Endothelial cell of umbilical vein (primary cell): ENCODE measurements at regions not wholly inside any gene's neighbourhood (a gene's known extent, or its start where the extent isn't known, plus 50 kb on each side); places are given as distances from the start of the nearest gene placed in this dataset.

Source experiments
- BruUV-seq: library from RNA; stranded (reverse); fragments of 400-500 nt; replicated peaks from 2 replicates; lab custom pipeline; 2021; lab: Mats Ljungman, UMichigan
- CTCF ChIA-PET: fragments of 300-600, 350-600 bp; sonication (Branson Sonifier 250); formaldehyde crosslinking; loops from one replicate; lab custom pipeline; 2021; ENCODE audit warnings: antibody characterized with exemption, inconsistent platforms; lab: Charles Lee
- POLR2A ChIA-PET: fragments of 300-600, 350-600 bp; sonication (Branson Sonifier 250); formaldehyde crosslinking; loops from one replicate; lab custom pipeline; 2021; ENCODE audit warnings: antibody characterized with exemption, inconsistent platforms; lab: Charles Lee
- DNase-seq: peaks from one replicate; pipeline ENCODE4 v3.0.0-alpha.2; 2011; ENCODE audit warnings: low read depth, low spot score
- FAIRE-seq: peaks from 2 replicates; lab custom pipeline; 2011; peaks lifted over from hg19 to GRCh38; lab: Jason Lieb, UNC
- H2AFZ ChIP-seq: 2 replicates; pipeline ENCODE4 v1.6.0; 2012; ENCODE audit warnings: low read depth, low read length, control low read depth, inconsistent platforms
- H3K27ac ChIP-seq: 2 replicates; pipeline ENCODE4 v1.5.1; 2011; ENCODE audit warnings: low read depth, mild to moderate bottlenecking, control low read depth, low read length, moderate library complexity; ENCODE audit not compliant: insufficient read depth
- H3K27me3 ChIP-seq, 2 experiments: 2 replicates each; pipeline versions ENCODE4 v1.6.0 to v1.6.1; 2011; ENCODE audit warnings: low read length in 2 of 2, mixed read lengths in 1 of 2; ENCODE audit not compliant: control insufficient read depth in 2 of 2, insufficient read depth in 2 of 2
- H3K36me3 ChIP-seq, 2 experiments: 2 replicates in 1 of 2; 3 replicates in 1 of 2; pipeline ENCODE4 v1.5.1; 2011; ENCODE audit warnings: low read length in 2 of 2, mild to moderate bottlenecking in 1 of 2, moderate library complexity in 1 of 2; ENCODE audit not compliant: control insufficient read depth in 2 of 2, insufficient read depth in 2 of 2; ENCODE audit errors: extremely low read depth in 1 of 2
- H3K4me1 ChIP-seq: 3 replicates; pipeline ENCODE4 v1.5.1; 2011; ENCODE audit warnings: mild to moderate bottlenecking, low read length; ENCODE audit not compliant: control insufficient read depth, insufficient read depth; ENCODE audit errors: extremely low read depth
- H3K4me2 ChIP-seq: 2 replicates; pipeline ENCODE4 v1.6.1; 2011; ENCODE audit warnings: low read length, control low read depth, mixed read lengths; ENCODE audit not compliant: insufficient read depth
- H3K4me3 ChIP-seq, 3 experiments: fragments of 200-600 bp in 1 of 3; sonication (generic), shearing (Covaris generic) in 1 of 3; replicated peaks in 1 of 3; 2 replicates each; pipeline ENCODE4 v1.5.1; 2011 to 2016; ENCODE audit warnings: control low read depth in 3 of 3, low read length in 3 of 3, mild to moderate bottlenecking in 2 of 3, inconsistent platforms in 1 of 3, low read depth in 1 of 3, moderate library complexity in 1 of 3; ENCODE audit not compliant: insufficient read depth in 1 of 3
- H3K79me2 ChIP-seq: 2 replicates; pipeline ENCODE4 v1.6.0; 2012; ENCODE audit warnings: low read length, inconsistent platforms; ENCODE audit not compliant: control insufficient read depth, insufficient read depth
- H3K9ac ChIP-seq: replicated peaks from 2 replicates; pipeline ENCODE3; 2011; ENCODE audit warnings: low read length, control low read depth; ENCODE audit not compliant: insufficient read depth; ENCODE audit errors: extremely low read depth
- H3K9me1 ChIP-seq: replicated peaks from 3 replicates; pipeline ENCODE4 v1.6.0; 2011; ENCODE audit warnings: mild to moderate bottlenecking, low read length; ENCODE audit not compliant: control insufficient read depth, insufficient read depth; ENCODE audit errors: extremely low read depth
- H3K9me3 ChIP-seq: replicated peaks from 2 replicates; pipeline ENCODE4 v1.5.1; 2012; ENCODE audit warnings: low read length, inconsistent platforms; ENCODE audit not compliant: control insufficient read depth, insufficient read depth
- H4K20me1 ChIP-seq: replicated peaks from 2 replicates; pipeline ENCODE3; 2011; ENCODE audit warnings: mild to moderate bottlenecking, low read length; ENCODE audit not compliant: control insufficient read depth, insufficient read depth; ENCODE audit errors: extremely low read depth
- CTCF ChIP-seq, 2 donors: IDR thresholded peaks; 1 replicate in 1 of 2; 2 replicates in 1 of 2; pipeline ENCODE4 v1.5.1; 2011; ENCODE audit warnings: low read length in 2 of 2, mild to moderate bottlenecking in 2 of 2, moderate library complexity in 2 of 2, control low read depth in 1 of 2, inconsistent platforms in 1 of 2, low read depth in 1 of 2; ENCODE audit not compliant: insufficient read depth in 1 of 2; ENCODE audit errors: extremely low read depth in 1 of 2
- EZH2 ChIP-seq: IDR thresholded peaks from 2 replicates; pipeline ENCODE4 v1.6.1; 2012; ENCODE audit warnings: borderline replicate concordance, low read depth, mild to moderate bottlenecking, moderate library complexity, low read length, inconsistent platforms; ENCODE audit not compliant: severe bottlenecking
- FOS ChIP-seq: IDR thresholded peaks from 2 replicates; pipeline ENCODE4 v1.6.1; 2011; ENCODE audit warnings: mild to moderate bottlenecking, low read length, moderate library complexity, borderline replicate concordance; ENCODE audit not compliant: insufficient read depth
- GATA2 ChIP-seq: IDR thresholded peaks from 2 replicates; pipeline ENCODE4 v1.7.0; 2011; ENCODE audit warnings: low read depth, mild to moderate bottlenecking, moderate library complexity, mixed read lengths, low read length; ENCODE audit not compliant: insufficient read length, insufficient read depth
- JUN ChIP-seq: IDR thresholded peaks from 2 replicates; pipeline ENCODE4 v1.6.1; 2011; ENCODE audit warnings: borderline replicate concordance, low read depth; ENCODE audit not compliant: insufficient read length, insufficient read depth
- MAX ChIP-seq: IDR thresholded peaks from 2 replicates; pipeline ENCODE4 v1.6.1; 2011; ENCODE audit not compliant: insufficient read depth, insufficient read length
- MYC ChIP-seq: IDR thresholded peaks from one replicate; pipeline ENCODE4 v1.6.1; 2011; ENCODE audit warnings: mild to moderate bottlenecking, low read depth, low read length
- POLR2A ChIP-seq: IDR thresholded peaks from 2 replicates; pipeline ENCODE4 v1.6.1; 2012; ENCODE audit warnings: low read depth, mild to moderate bottlenecking, control low read depth, low read length
- POLR2AphosphoS5 ChIP-seq: IDR thresholded peaks from 2 replicates; pipeline ENCODE4 v1.6.1; 2012; ENCODE audit warnings: low read depth, mild to moderate bottlenecking, control low read depth, low read length, moderate library complexity; ENCODE audit not compliant: insufficient read depth
- dilution Hi-C: fragments of 300-500 bp; cut with MboI; formaldehyde crosslinking; loops from one replicate; pipeline ENCODE4 v1.15.0; 2019; ENCODE audit warnings: low sequenced_read_pairs; ENCODE audit not compliant: extremely low pct_ligation_motif_present
- intact Hi-C: fragments of 100-400 bp; cut with micrococcal nuclease; formaldehyde crosslinking; loops from one replicate; pipeline ENCODE4 v1.10.0; 2022

DNA sequence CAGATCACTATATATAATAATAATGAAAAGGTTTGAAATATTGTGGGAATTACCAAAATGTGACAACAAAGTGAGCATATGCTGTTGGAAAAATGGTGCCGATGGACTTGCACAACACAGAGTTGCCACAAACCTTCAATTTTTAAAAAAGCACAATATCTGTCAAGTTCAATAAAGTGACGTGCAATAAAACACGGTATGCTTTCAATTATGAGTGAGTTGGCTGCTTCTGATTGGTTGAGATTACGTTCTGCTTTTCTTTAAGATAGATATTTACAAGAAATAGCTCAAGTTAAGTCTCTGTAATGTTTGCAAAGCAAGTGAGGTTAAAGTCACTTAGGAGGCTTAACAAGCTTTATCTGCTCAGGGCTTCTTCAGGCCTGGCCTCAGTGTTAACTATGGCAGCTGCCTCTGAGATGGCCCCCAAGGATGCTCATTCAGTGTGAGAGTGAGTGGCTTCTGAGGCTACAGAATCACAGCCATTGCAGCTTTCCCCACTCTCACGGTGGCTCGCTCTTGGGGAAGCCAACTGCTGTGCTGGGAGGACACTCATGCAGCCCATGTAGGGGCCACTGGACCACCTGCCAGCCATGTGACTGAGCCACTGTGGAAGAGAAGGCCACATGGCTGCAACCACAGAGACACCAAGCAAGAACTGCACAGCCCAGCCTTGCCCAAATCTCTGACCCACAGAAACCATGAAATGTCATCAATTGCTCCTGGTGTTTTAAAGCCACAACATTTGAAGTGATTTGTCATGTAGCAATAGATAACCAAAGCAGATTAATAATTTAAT is 78.3 kb upstream of the TMEM72 start:
- BruUV-seq, result no TSS peak
- H3K27ac ChIP-seq, result no peak overlapping the region
- intact Hi-C loops, result no loop called here
- H3K27me3 ChIP-seq, result no peaks in the 10 kb centered on the region
- TF ChIP-seq POLR2A (no peak), EZH2 (no peak), FOS (no peak), JUN (no peak), POLR2AphosphoS5 (no peak), MYC (no peak), MAX (no peak), CTCF (IDR thresholded peaks at IDR 0.05; ENCODE audit: extremely low read depth in 1 of 2, insufficient read depth in 1 of 2, low read depth in 1 of 2, low read length in 2 of 2) (no peak), GATA2 (no peak)
- no peak overlapping the region for H2AFZ ChIP-seq
- CTCF ChIA-PET, result no interaction called here
- H3K4me2 ChIP-seq, result no peak overlapping the region
- DNase-seq, result no peak
- H3K9ac ChIP-seq, result no peak overlapping the region
- H3K4me1 ChIP-seq, result no peaks in the 10 kb centered on the region
- no peak for FAIRE-seq
- H4K20me1 ChIP-seq, result no peaks in the 10 kb centered on the region
- H3K79me2 ChIP-seq, result no peaks in the 10 kb centered on the region
- POLR2A ChIA-PET, result no interaction called here
- H3K4me3 ChIP-seq, result no peak overlapping the region
- dilution Hi-C loops, result no loop called here
- H3K9me1 ChIP-seq, result no peaks in the 10 kb centered on the region
- no peaks in the 10 kb centered on the region for H3K36me3 ChIP-seq
- no peaks in the 10 kb centered on the region for H3K9me3 ChIP-seq
